A673 (cell line): ENCODE measurements at regions not wholly inside any gene's neighbourhood (a gene's known extent, or its start where the extent isn't known, plus 50 kb on each side); places are given as distances from the start of the nearest gene placed in this dataset.
"Not testable (repeated sequence)": the region's sequence is repeated elsewhere in the genome, so short reads cannot be mapped to it uniquely, and the experiment has no call there.

Source experiments
- BruUV-seq: library from RNA; stranded (reverse); fragments of 400-500 nt; replicated peaks from 2 replicates; lab custom pipeline; 2021; lab: Mats Ljungman, UMichigan
- CTCF ChIA-PET: fragments of 300-600 bp; sonication (Branson Sonifier 250); formaldehyde crosslinking; loops from one replicate; lab custom pipeline; 2022; ENCODE audit warnings: antibody characterized with exemption; lab: Charles Lee
- POLR2A ChIA-PET: fragments of 300-600 bp; sonication (Branson Sonifier 250); formaldehyde crosslinking; loops from one replicate; lab custom pipeline; 2022; ENCODE audit warnings: antibody characterized with exemption; ENCODE audit not compliant: low non-redundant PET; lab: Charles Lee
- DNase-seq: peaks from one replicate; pipeline ENCODE4 v3.0.0-alpha.2; 2015; ENCODE audit warnings: low spot score
- H3K27ac ChIP-seq: fragments of 200-600 bp; sonication (generic); 2 replicates; pipeline ENCODE4 v1.5.1; 2016; ENCODE audit warnings: mixed run types, low read depth, mild to moderate bottlenecking, mixed read lengths, antibody characterized with exemption, low read length; ENCODE audit not compliant: poor library complexity, severe bottlenecking
- H3K27me3 ChIP-seq: fragments of 200-600 bp; sonication (generic); replicated peaks from 2 replicates; pipeline ENCODE4 v1.6.1; 2017; ENCODE audit warnings: mixed run types, low read depth, mild to moderate bottlenecking, mixed read lengths, antibody characterized with exemption, low read length; ENCODE audit not compliant: insufficient read depth, poor library complexity
- H3K36me3 ChIP-seq: fragments of 200-600 bp; sonication (generic); 2 replicates; pipeline ENCODE4 v1.6.1; 2016; ENCODE audit warnings: mixed run types, mild to moderate bottlenecking, mixed read lengths, antibody characterized with exemption, low read length; ENCODE audit not compliant: insufficient read depth, poor library complexity, severe bottlenecking
- H3K4me1 ChIP-seq: fragments of 200-600 bp; sonication (generic); 2 replicates; pipeline ENCODE4 v1.6.1; 2017; ENCODE audit warnings: mixed run types, mild to moderate bottlenecking, mixed read lengths, antibody characterized with exemption, low read length; ENCODE audit not compliant: insufficient read depth, poor library complexity, severe bottlenecking
- H3K4me3 ChIP-seq: fragments of 200-600 bp; sonication (generic); 2 replicates; pipeline ENCODE4 v1.5.1; 2016; ENCODE audit warnings: low read depth, mixed run types, mild to moderate bottlenecking, mixed read lengths, low read length; ENCODE audit not compliant: poor library complexity, severe bottlenecking
- H3K9me3 ChIP-seq: fragments of 200-600 bp; sonication (generic); 2 replicates; pipeline ENCODE4 v1.6.1; 2016; ENCODE audit warnings: mixed run types, low read depth, mild to moderate bottlenecking, mixed read lengths, antibody characterized with exemption, low read length; ENCODE audit not compliant: poor library complexity, severe bottlenecking
- EZH2 ChIP-seq: fragments of 200-600 bp; sonication (generic); IDR thresholded peaks from 2 replicates; pipeline ENCODE4 v1.6.1; 2017; ENCODE audit warnings: borderline replicate concordance, low read depth, mild to moderate bottlenecking, mixed read lengths, antibody characterized with exemption, low read length; ENCODE audit not compliant: poor library complexity, severe bottlenecking
- intact Hi-C: fragments of 100-400 bp; cut with micrococcal nuclease; formaldehyde crosslinking; loops from one replicate; pipeline ENCODE4 v1.10.0; 2022; ENCODE audit not compliant: unreplicated experiment
- TF ChIP-seq, protein P1 (sequence below): fragments of 300-800, 200-600 bp; sonication (generic); conservative IDR thresholded peaks from 2 replicates; pipeline ENCODE4 v1.5.1; 2017; ENCODE audit warnings: low read depth, mild to moderate bottlenecking, antibody characterized with exemption, low read length, moderate library complexity, mixed read lengths

DNA sequence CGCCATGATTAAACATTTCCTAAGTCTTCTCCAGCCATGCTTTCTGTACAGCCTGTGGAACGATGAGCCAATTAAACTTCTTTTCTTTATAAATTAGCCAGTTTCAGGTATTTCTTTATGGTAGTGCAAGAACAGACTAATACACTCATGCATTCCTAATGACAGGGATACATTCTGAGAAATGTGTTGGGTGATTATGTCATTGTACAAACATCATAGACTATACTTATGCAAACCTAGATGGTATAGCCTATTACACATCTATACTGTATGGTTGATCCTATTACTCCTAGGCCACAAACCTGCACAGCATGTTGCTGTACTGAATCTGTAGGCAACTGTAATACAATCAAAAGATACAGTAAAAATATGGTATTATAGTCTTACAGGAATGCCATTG is 83.1 kb downstream of the ATOH1 start:
- Histone ChIP-seq H3K36me3 (no peaks in the 10 kb centered on the region), H3K27ac (no peak overlapping the region), H3K9me3 (no peaks in the 10 kb centered on the region), H3K27me3 (no peaks in the 10 kb centered on the region), H3K4me1 (no peaks in the 10 kb centered on the region), H3K4me3 (no peak overlapping the region)
- DNase-seq = no peak
- no TSS peak for BruUV-seq
- TF ChIP-seq EZH2 = no peak
- TF ChIP-seq, protein P1, sequence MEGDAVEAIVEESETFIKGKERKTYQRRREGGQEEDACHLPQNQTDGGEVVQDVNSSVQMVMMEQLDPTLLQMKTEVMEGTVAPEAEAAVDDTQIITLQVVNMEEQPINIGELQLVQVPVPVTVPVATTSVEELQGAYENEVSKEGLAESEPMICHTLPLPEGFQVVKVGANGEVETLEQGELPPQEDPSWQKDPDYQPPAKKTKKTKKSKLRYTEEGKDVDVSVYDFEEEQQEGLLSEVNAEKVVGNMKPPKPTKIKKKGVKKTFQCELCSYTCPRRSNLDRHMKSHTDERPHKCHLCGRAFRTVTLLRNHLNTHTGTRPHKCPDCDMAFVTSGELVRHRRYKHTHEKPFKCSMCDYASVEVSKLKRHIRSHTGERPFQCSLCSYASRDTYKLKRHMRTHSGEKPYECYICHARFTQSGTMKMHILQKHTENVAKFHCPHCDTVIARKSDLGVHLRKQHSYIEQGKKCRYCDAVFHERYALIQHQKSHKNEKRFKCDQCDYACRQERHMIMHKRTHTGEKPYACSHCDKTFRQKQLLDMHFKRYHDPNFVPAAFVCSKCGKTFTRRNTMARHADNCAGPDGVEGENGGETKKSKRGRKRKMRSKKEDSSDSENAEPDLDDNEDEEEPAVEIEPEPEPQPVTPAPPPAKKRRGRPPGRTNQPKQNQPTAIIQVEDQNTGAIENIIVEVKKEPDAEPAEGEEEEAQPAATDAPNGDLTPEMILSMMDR = no peak
- POLR2A ChIA-PET = no interaction called here
- CTCF ChIA-PET = no interaction called here
- intact Hi-C loops = no loop called here

DNA sequence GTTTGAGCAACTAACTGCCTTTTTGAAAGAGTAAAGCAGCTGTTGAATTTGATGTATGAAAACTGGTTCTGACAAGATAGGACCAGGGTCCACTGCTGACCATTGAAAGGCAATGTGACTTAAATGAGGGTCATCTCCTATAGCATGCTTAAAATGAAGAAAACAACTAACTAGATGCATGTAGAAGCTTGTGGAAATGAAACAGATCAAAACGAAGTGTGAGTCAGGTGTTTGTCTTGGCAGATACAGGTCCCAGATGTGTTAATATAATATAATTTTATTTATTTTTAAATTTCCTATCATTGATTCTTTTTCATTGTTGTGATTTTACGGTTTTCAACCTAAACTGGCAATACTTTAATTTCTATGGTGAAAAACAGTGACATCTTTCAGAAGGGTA is 83.6 kb downstream of the ATOH1 start:
- TF ChIP-seq EZH2 = no peak
- H3K9me3 ChIP-seq = no peaks in the 10 kb centered on the region
- ChIA-PET CTCF (no interaction called here), POLR2A (no interaction called here)
- intact Hi-C loops = no loop called here
- no peak overlapping the region for H3K4me3 ChIP-seq
- no peaks in the 10 kb centered on the region for H3K27me3 ChIP-seq
- H3K36me3 ChIP-seq = no peaks in the 10 kb centered on the region
- no peak overlapping the region for H3K27ac ChIP-seq
- H3K4me1 ChIP-seq = no peaks in the 10 kb centered on the region
- BruUV-seq = no TSS peak
- DNase-seq = no peak

DNA sequence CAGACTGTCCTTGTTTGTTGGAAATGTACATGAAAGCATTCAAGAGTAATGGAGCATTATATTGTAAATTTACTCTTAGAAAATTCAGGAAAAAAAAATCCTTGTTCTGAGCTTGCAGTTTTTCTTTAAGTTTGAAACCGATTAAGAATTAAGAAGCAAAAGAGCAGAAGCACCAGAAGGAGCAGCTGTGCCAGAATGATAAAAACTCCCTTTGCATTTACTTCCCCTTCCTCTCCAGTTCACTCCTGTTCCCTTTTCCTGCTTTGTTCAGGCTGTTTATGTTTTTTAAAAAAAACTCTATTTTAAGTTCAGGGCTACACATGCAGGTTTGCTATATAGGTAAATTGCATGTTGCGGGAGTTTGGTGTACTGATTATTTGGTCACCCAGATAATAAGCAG is 90.3 kb downstream of the ATOH1 start:
- CTCF ChIA-PET = no interaction called here
- Histone ChIP-seq H3K27me3 (no peaks in the 10 kb centered on the region), H3K4me3 (no peak overlapping the region), H3K4me1 (no peaks in the 10 kb centered on the region), H3K36me3 (no peaks in the 10 kb centered on the region), H3K27ac (no peak overlapping the region), H3K9me3 (no peaks in the 10 kb centered on the region)
- POLR2A ChIA-PET = no interaction called here
- no peak for TF ChIP-seq EZH2
- TF ChIP-seq, protein P1 = no peak
- no peak for DNase-seq
- BruUV-seq = no TSS peak
- intact Hi-C loops = no loop called here

DNA sequence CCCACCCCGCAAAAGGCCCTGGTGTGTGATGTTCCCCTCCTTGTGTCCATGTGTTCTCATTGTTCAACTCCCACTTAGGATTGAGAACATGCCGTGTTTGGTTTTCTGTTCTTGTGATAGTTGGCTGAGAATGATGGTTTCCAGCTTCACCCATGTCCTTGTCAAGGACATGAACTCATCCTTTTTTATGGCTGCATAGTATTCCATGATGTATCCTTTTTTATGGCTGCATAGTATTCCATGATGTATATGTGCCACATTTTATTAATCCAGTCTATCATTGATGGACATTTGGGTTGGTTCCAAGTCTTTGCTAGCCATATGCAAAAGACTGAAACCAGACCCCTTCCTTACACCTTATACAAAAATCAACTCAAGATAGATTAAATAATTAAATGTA is 95.0 kb downstream of the ATOH1 start:
- BruUV-seq, POLR2A ChIA-PET, CTCF ChIA-PET, H3K27ac ChIP-seq, DNase-seq, H3K27me3 ChIP-seq, intact Hi-C loops, H3K36me3 ChIP-seq, H3K9me3 ChIP-seq, H3K4me3 ChIP-seq, H3K4me1 ChIP-seq: not testable (repeated sequence)
